ENCODE measurements at regions not wholly inside any gene's neighbourhood (a gene's known extent, or its start where the extent isn't known, plus 50 kb on each side); places are given as distances from the start of the nearest gene placed in this dataset.

GRCh38 chr2:65687614-65688013, 255.2 kb upstream of the SPRED2 start:
- TF ChIP-seq POLR2A (IDR thresholded peaks at IDR 0.05) = no peak
- no peak for TF ChIP-seq CTCF (IDR thresholded peaks at IDR 0.05)
